Lower leg skin (tissue), 3 donors: ENCODE measurements at regions not wholly inside any gene's neighbourhood (a gene's known extent, or its start where the extent isn't known, plus 50 kb on each side); places are given as distances from the start of the nearest gene placed in this dataset.

Experiments
- POLR2A ChIP-seq, 2 donors: fragments of 450-650 bp; IDR thresholded peaks; one replicate each; pipeline ENCODE4 v1.6.1; 2016 to 2017; ENCODE audit warnings: antibody characterized with exemption in 2 of 2, mild to moderate bottlenecking in 1 of 2, moderate library complexity in 1 of 2
- TF ChIP-seq, protein P1 (sequence below), 3 donors: fragments of 450-650 bp; IDR thresholded peaks; one replicate each; pipeline ENCODE4 v1.5.1; 2016; ENCODE audit warnings: antibody characterized with exemption in 3 of 3, mild to moderate bottlenecking in 3 of 3, moderate library complexity in 2 of 3

DNA sequence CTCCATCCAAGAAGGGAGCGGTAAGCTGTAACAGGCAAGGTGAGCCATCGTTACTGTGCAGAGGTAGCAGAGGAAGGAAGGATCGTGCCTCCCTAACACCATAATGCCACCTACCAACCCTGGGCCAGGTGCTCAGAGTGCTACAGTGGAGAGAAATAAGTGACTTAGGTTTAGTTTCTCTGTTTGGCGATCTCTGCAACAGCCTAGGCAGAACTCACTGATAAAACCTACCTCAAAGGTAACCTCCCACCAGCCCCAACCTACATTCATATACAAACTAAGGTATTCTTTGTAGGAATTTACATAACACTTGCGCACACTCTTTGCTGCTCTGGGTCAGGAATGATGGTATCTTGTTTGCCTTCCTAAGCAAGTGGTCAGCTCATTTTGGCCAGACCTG is 93.4 kb upstream of the TMEM132D start:
- TF ChIP-seq POLR2A (IDR thresholded peaks at IDR 0.05) = no peak
- TF ChIP-seq, protein P1, sequence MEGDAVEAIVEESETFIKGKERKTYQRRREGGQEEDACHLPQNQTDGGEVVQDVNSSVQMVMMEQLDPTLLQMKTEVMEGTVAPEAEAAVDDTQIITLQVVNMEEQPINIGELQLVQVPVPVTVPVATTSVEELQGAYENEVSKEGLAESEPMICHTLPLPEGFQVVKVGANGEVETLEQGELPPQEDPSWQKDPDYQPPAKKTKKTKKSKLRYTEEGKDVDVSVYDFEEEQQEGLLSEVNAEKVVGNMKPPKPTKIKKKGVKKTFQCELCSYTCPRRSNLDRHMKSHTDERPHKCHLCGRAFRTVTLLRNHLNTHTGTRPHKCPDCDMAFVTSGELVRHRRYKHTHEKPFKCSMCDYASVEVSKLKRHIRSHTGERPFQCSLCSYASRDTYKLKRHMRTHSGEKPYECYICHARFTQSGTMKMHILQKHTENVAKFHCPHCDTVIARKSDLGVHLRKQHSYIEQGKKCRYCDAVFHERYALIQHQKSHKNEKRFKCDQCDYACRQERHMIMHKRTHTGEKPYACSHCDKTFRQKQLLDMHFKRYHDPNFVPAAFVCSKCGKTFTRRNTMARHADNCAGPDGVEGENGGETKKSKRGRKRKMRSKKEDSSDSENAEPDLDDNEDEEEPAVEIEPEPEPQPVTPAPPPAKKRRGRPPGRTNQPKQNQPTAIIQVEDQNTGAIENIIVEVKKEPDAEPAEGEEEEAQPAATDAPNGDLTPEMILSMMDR (IDR thresholded peaks at IDR 0.05) = no peak
